H1 (cell line): ENCODE measurements at regions not wholly inside any gene's neighbourhood (a gene's known extent, or its start where the extent isn't known, plus 50 kb on each side); places are given as distances from the start of the nearest gene placed in this dataset.

ENCODE experiments used
- CTCF ChIA-PET: fragments of 300-600 bp; sonication (Branson Sonifier 250); formaldehyde crosslinking; loops from one replicate; lab custom pipeline; 2021; ENCODE audit not compliant: partially characterized antibody; lab: Charles Lee
- POLR2A ChIA-PET: fragments of 300-600 bp; sonication (Branson Sonifier 250); formaldehyde crosslinking; loops from one replicate; lab custom pipeline; 2021; ENCODE audit warnings: inconsistent platforms; ENCODE audit not compliant: partially characterized antibody; lab: Charles Lee
- DNase-seq, 2 experiments: peaks; one replicate each; pipeline versions ENCODE4 v3.0.0 to v3.0.0-alpha.2; 2010 to 2022; ENCODE audit warnings: low spot score in 2 of 2, low read depth in 1 of 2, mixed read lengths in 1 of 2
- FAIRE-seq: peaks from 2 replicates; lab custom pipeline; 2011; peaks lifted over from hg19 to GRCh38; lab: Jason Lieb, UNC
- H2AFZ ChIP-seq: 2 replicates; pipeline ENCODE4 v1.8.1; 2012; ENCODE audit warnings: low read length, inconsistent platforms
- H2AK5ac ChIP-seq: 2 replicates; pipeline ENCODE4 v1.6.1; 2013; ENCODE audit warnings: low read depth, low read length
- H2BK120ac ChIP-seq: replicated peaks from 2 replicates; pipeline ENCODE3; 2013; ENCODE audit warnings: low read depth, low read length, inconsistent platforms
- H2BK12ac ChIP-seq: 2 replicates; pipeline ENCODE4 v1.6.1; 2013; ENCODE audit warnings: low read depth, low read length
- H2BK15ac ChIP-seq: 2 replicates; pipeline ENCODE4 v1.6.1; 2013; ENCODE audit warnings: low read length
- H2BK20ac ChIP-seq: 2 replicates; pipeline ENCODE4 v1.6.1; 2013; ENCODE audit warnings: low read length
- H2BK5ac ChIP-seq: 2 replicates; pipeline ENCODE4 v1.6.1; 2013; ENCODE audit warnings: low read depth, low read length
- H3K14ac ChIP-seq: 2 replicates; pipeline ENCODE4 v1.6.1; 2013; ENCODE audit warnings: inconsistent platforms; ENCODE audit not compliant: insufficient read length
- H3K18ac ChIP-seq: 2 replicates; pipeline ENCODE4 v1.6.1; 2013; ENCODE audit warnings: low read length; ENCODE audit errors: extremely low read depth
- H3K23ac ChIP-seq: 2 replicates; pipeline ENCODE4 v1.6.1; 2013; ENCODE audit warnings: inconsistent platforms; ENCODE audit not compliant: insufficient read length
- H3K23me2 ChIP-seq: 2 replicates; pipeline ENCODE4 v1.6.1; 2013; ENCODE audit warnings: low read depth, low read length
- H3K27ac ChIP-seq: 2 replicates; pipeline ENCODE4 v1.6.1; 2011; ENCODE audit warnings: low read depth, low read length, inconsistent platforms
- H3K27me3 ChIP-seq, 4 experiments: replicated peaks in 1 of 4; 1 replicate in 1 of 4; 2 replicates in 3 of 4; pipeline versions ENCODE4 v1.6.1 to v1.8.1; 2011 to 2013; ENCODE audit warnings: low read length in 3 of 4, mild to moderate bottlenecking in 3 of 4, inconsistent platforms in 2 of 4, mixed read lengths in 2 of 4, moderate library complexity in 1 of 4; ENCODE audit not compliant: control insufficient read depth in 3 of 4, insufficient read depth in 3 of 4; ENCODE audit errors: extremely low read depth in 1 of 4
- H3K36me3 ChIP-seq, 4 experiments: 2 replicates each; pipeline versions ENCODE4 v1.6.1 to v1.8.1; 2011 to 2013; ENCODE audit warnings: mild to moderate bottlenecking in 4 of 4, low read length in 3 of 4, moderate library complexity in 2 of 4, control low read depth in 1 of 4, inconsistent platforms in 1 of 4; ENCODE audit not compliant: insufficient read depth in 4 of 4, control insufficient read depth in 2 of 4
- H3K4ac ChIP-seq: replicated peaks from 2 replicates; pipeline ENCODE3; 2013; ENCODE audit warnings: low read length, low read depth, mixed read lengths, inconsistent platforms; ENCODE audit not compliant: insufficient read length
- H3K4me1 ChIP-seq, 4 experiments: replicated peaks in 1 of 4; 1 replicate in 1 of 4; 2 replicates in 3 of 4; pipeline versions ENCODE4 v1.6.1 to v1.8.1; 2011 to 2013; ENCODE audit warnings: low read length in 3 of 4, inconsistent platforms in 2 of 4, mixed read lengths in 1 of 4; ENCODE audit not compliant: insufficient read depth in 4 of 4, control insufficient read depth in 3 of 4
- H3K4me2 ChIP-seq, 2 experiments: 2 replicates each; pipeline versions ENCODE4 v1.6.1 to v1.8.1; 2011 to 2013; ENCODE audit warnings: low read depth in 2 of 2, low read length in 2 of 2, control low read depth in 1 of 2, inconsistent platforms in 1 of 2, mild to moderate bottlenecking in 1 of 2; ENCODE audit not compliant: insufficient read depth in 1 of 2
- H3K4me3 ChIP-seq, 4 experiments: fragments of 200-600, 300-600 bp in 1 of 4; sonication (generic), shearing (Covaris generic), sonication (Bioruptor Twin) in 1 of 4; 2 replicates each; pipeline versions ENCODE4 v1.5.1 to v1.8.1; 2011 to 2016; ENCODE audit warnings: low read length in 4 of 4, low read depth in 3 of 4, control low read depth in 2 of 4, inconsistent platforms in 2 of 4, mild to moderate bottlenecking in 2 of 4, mixed read lengths in 1 of 4, moderate library complexity in 1 of 4; ENCODE audit not compliant: insufficient read depth in 2 of 4; ENCODE audit errors: extremely low read depth in 1 of 4
- H3K56ac ChIP-seq: replicated peaks from 2 replicates; pipeline ENCODE3; 2013; ENCODE audit warnings: low read depth, mild to moderate bottlenecking, mixed read lengths, low read length, inconsistent platforms; ENCODE audit not compliant: insufficient read length
- H3K79me1 ChIP-seq: 2 replicates; pipeline ENCODE4 v1.6.1; 2013; ENCODE audit warnings: low read depth, low read length, control low read depth
- H3K79me2 ChIP-seq, 2 experiments: 2 replicates each; pipeline versions ENCODE4 v1.6.1 to v1.8.1; 2012 to 2013; ENCODE audit warnings: low read length in 2 of 2, mild to moderate bottlenecking in 2 of 2, inconsistent platforms in 1 of 2; ENCODE audit not compliant: insufficient read depth in 2 of 2, control insufficient read depth in 1 of 2
- H3K9ac ChIP-seq, 4 experiments: replicated peaks in 1 of 4; 1 replicate in 1 of 4; 2 replicates in 3 of 4; pipeline versions ENCODE4 v1.6.1 to v1.8.1; 2011 to 2013; ENCODE audit warnings: low read depth in 3 of 4, low read length in 3 of 4, control low read depth in 2 of 4, mild to moderate bottlenecking in 2 of 4, moderate library complexity in 2 of 4, inconsistent platforms in 1 of 4; ENCODE audit errors: extremely low read depth in 1 of 4
- H3K9me3 ChIP-seq, 2 experiments: 2 replicates each; pipeline versions ENCODE4 v1.6.1 to v1.8.1; 2012 to 2013; ENCODE audit warnings: mild to moderate bottlenecking in 2 of 2, moderate library complexity in 2 of 2, control low read depth in 1 of 2, inconsistent platforms in 1 of 2, low read depth in 1 of 2, low read length in 1 of 2, mixed read lengths in 1 of 2; ENCODE audit not compliant: insufficient read depth in 2 of 2
- H4K20me1 ChIP-seq, 2 experiments: replicated peaks in 1 of 2; 2 replicates each; pipeline versions ENCODE3 to v1.8.1; 2011 to 2013; ENCODE audit warnings: inconsistent platforms in 2 of 2, low read length in 2 of 2, mild to moderate bottlenecking in 1 of 2; ENCODE audit not compliant: insufficient read depth in 2 of 2, control insufficient read depth in 1 of 2
- H4K5ac ChIP-seq: 2 replicates; pipeline ENCODE4 v1.6.1; 2013; ENCODE audit warnings: low read length, low read depth, mixed read lengths, inconsistent platforms; ENCODE audit not compliant: insufficient read length
- H4K8ac ChIP-seq: 2 replicates; pipeline ENCODE4 v1.8.0; 2013; ENCODE audit warnings: mild to moderate bottlenecking, moderate library complexity, low read length, inconsistent platforms; ENCODE audit not compliant: insufficient read depth; ENCODE audit errors: extremely low read depth
- H4K91ac ChIP-seq: replicated peaks from 2 replicates; pipeline ENCODE3; 2013; ENCODE audit warnings: low read length, mixed read lengths, inconsistent platforms; ENCODE audit not compliant: insufficient read length
- BCL11A ChIP-seq, 2 experiments: IDR thresholded peaks; one replicate each; pipeline ENCODE4 v1.6.1; 2011; ENCODE audit warnings: low read depth in 2 of 2, low read length in 2 of 2, mild to moderate bottlenecking in 2 of 2
- CREB1 ChIP-seq: IDR thresholded peaks from 2 replicates; pipeline ENCODE4 v1.6.1; 2012; ENCODE audit warnings: inconsistent platforms
- EGR1 ChIP-seq: IDR thresholded peaks from 2 replicates; pipeline ENCODE4 v1.6.1; 2011; ENCODE audit warnings: low read depth, low read length, borderline replicate concordance
- EP300 ChIP-seq, 2 experiments: IDR thresholded peaks; 1 replicate in 1 of 2; 2 replicates in 1 of 2; pipeline ENCODE4 v1.6.1; 2011 to 2012; ENCODE audit warnings: low read depth in 2 of 2, low read length in 2 of 2, mild to moderate bottlenecking in 2 of 2, borderline replicate concordance in 1 of 2, inconsistent platforms in 1 of 2, moderate library complexity in 1 of 2
- NANOG ChIP-seq: IDR thresholded peaks from 2 replicates; pipeline ENCODE4 v1.6.1; 2011; ENCODE audit warnings: low read length, low read depth, mild to moderate bottlenecking, inconsistent platforms; ENCODE audit not compliant: insufficient read depth, poor library complexity, severe bottlenecking
- PHF8 ChIP-seq: fragments of 200-600 bp; sonication (generic); conservative IDR thresholded peaks from 2 replicates; pipeline ENCODE4 v1.7.1; 2012; ENCODE audit warnings: low read depth, mild to moderate bottlenecking, inconsistent platforms, low read length, moderate library complexity
- RAD21 ChIP-seq, 2 experiments: IDR thresholded peaks in 1 of 2; conservative IDR thresholded peaks in 1 of 2; 2 replicates each; pipeline ENCODE4 v1.6.1; 2011; ENCODE audit warnings: low read depth in 2 of 2, low read length in 2 of 2, improper control_type of control experiment in 1 of 2, inconsistent platforms in 1 of 2, mild to moderate bottlenecking in 1 of 2, moderate library complexity in 1 of 2
- RBBP5 ChIP-seq: IDR thresholded peaks from 2 replicates; pipeline ENCODE4 v1.7.1; 2012; ENCODE audit warnings: low read depth, mild to moderate bottlenecking, inconsistent platforms, low read length, moderate library complexity, borderline replicate concordance
- SRF ChIP-seq: IDR thresholded peaks from 2 replicates; pipeline ENCODE4 v1.6.1; 2011; ENCODE audit warnings: mild to moderate bottlenecking, low read depth, low read length, moderate library complexity
- SUZ12 ChIP-seq: fragments of 200-600 bp; sonication (generic); IDR thresholded peaks from 2 replicates; pipeline ENCODE4 v1.6.1; 2012; ENCODE audit warnings: mild to moderate bottlenecking, inconsistent platforms, low read length, moderate library complexity, mixed read lengths

- ChIA-PET POLR2A (interaction anchor here (0.9 kb wide), 1 partner anchor 146 kb away, joined by 3 read pairs; the partner anchor contains the start of gene UGP2), CTCF (no interaction called here)
- H3K56ac ChIP-seq: no peak overlapping the region
- no peaks in the 10 kb centered on the region for H3K36me3 ChIP-seq
- no peaks in the 10 kb centered on the region for H4K20me1 ChIP-seq
- no peak overlapping the region for H4K91ac ChIP-seq
- no peak overlapping the region for H2AK5ac ChIP-seq
- H4K8ac ChIP-seq: no peak overlapping the region
- H2BK15ac ChIP-seq: no peak overlapping the region
- no peaks in the 10 kb centered on the region for H3K79me1 ChIP-seq
- DNase-seq: no peak
- no peak overlapping the region for H3K4ac ChIP-seq
- H2AFZ ChIP-seq: no peak overlapping the region
- H3K23me2 ChIP-seq: no peaks in the 10 kb centered on the region
- no peak overlapping the region for H3K18ac ChIP-seq
- no peak overlapping the region for H3K4me3 ChIP-seq
- H3K27me3 ChIP-seq: no peaks in the 10 kb centered on the region
- no peak for TF ChIP-seq EGR1
- no peak for TF ChIP-seq SUZ12
- no peak for TF ChIP-seq EP300 (IDR thresholded peaks at IDR 0.05; ENCODE audit: borderline replicate concordance in 1 of 2, low read depth in 2 of 2, low read length in 2 of 2)
- no peak for TF ChIP-seq SRF
- TF ChIP-seq CREB1: no peak
- no peak for TF ChIP-seq NANOG
- TF ChIP-seq PHF8: no peak
- TF ChIP-seq RAD21 (IDR thresholded peaks at IDR 0.05 in 1 of 2, conservative IDR thresholded peaks at IDR 0.05 in 1 of 2; ENCODE audit: low read depth in 2 of 2, low read length in 2 of 2): no peak
- no peak for TF ChIP-seq BCL11A (IDR thresholded peaks at IDR 0.05; ENCODE audit: low read depth in 2 of 2, low read length in 2 of 2)
- TF ChIP-seq RBBP5: no peak
- no peak overlapping the region for H3K27ac ChIP-seq
- H3K4me2 ChIP-seq: no peak overlapping the region
- no peak overlapping the region for H4K5ac ChIP-seq
- no peak overlapping the region for H2BK12ac ChIP-seq
- H2BK20ac ChIP-seq: no peak overlapping the region
- H3K9ac ChIP-seq: no peak overlapping the region
- no peak overlapping the region for H2BK5ac ChIP-seq
- no peaks in the 10 kb centered on the region for H3K79me2 ChIP-seq
- no peak overlapping the region for H2BK120ac ChIP-seq
- H3K14ac ChIP-seq: no peak overlapping the region
- H3K4me1 ChIP-seq: peaks cover 0 to 8% (median 3%) of the 10 kb centered on the region in 4 experiments; a peak in 4 of 7 replicates
- no peak overlapping the region for H3K23ac ChIP-seq
- H3K9me3 ChIP-seq: no peaks in the 10 kb centered on the region
- no peak for FAIRE-seq
Observed at GRCh38 chr2:63695583-63695982, 106.8 kb downstream of the MDH1 start.
